GM21367 (cell line): ENCODE measurements at regions not wholly inside any gene's neighbourhood (a gene's known extent, or its start where the extent isn't known, plus 50 kb on each side); places are given as distances from the start of the nearest gene placed in this dataset.
A peak's percentile ranks its signal among the peaks of the same experiment; 100 is the strongest.

Experiments used
- ATAC-seq: cut with Tn5 transposase; IDR thresholded peaks from one replicate; pipeline ENCODE4 v1.9.1; 2021; ENCODE audit not compliant: unreplicated experiment

- no peak for ATAC-seq
Measured at GRCh38 chr18:8458546-8459215, 150.6 kb upstream of the RAB12 start.

GRCh38 chr18:8460748-8461147, 148.5 kb upstream of the RAB12 start:
- ATAC-seq: no peak

- no peak for ATAC-seq
Measured at GRCh38 chr18:8461544-8461943, 147.7 kb upstream of the RAB12 start.

- no peak for ATAC-seq
Measured at GRCh38 chr18:8462651-8463185, 146.5 kb upstream of the RAB12 start.

GRCh38 chr18:8463791-8464190, 145.4 kb upstream of the RAB12 start:
- ATAC-seq: no peak

- no peak for ATAC-seq
Measured at GRCh38 chr18:8468191-8468590, 141.0 kb upstream of the RAB12 start.

GRCh38 chr18:8468921-8469335, 140.3 kb upstream of the RAB12 start:
- ATAC-seq: no peak

GRCh38 chr18:8469544-8470130, 139.6 kb upstream of the RAB12 start:
- ATAC-seq: no peak

- no peak for ATAC-seq
Measured at GRCh38 chr18:8471372-8471771, 137.9 kb upstream of the RAB12 start.

GRCh38 chr18:8474661-8475060, 134.6 kb upstream of the RAB12 start:
- ATAC-seq: no peak

- ATAC-seq: no peak
Measured at GRCh38 chr18:8477615-8478014, 131.6 kb upstream of the RAB12 start.

GRCh38 chr18:8478166-8478967, 130.9 kb upstream of the RAB12 start:
- peak; percentile 83 for ATAC-seq

- ATAC-seq: no peak
Measured at GRCh38 chr18:8478968-8479370, 130.3 kb upstream of the RAB12 start.

- ATAC-seq: no peak
Measured at GRCh38 chr18:8479789-8480188, 129.4 kb upstream of the RAB12 start.

GRCh38 chr18:8480506-8481328, 128.5 kb upstream of the RAB12 start:
- no peak for ATAC-seq

- ATAC-seq: no peak
Measured at GRCh38 chr18:8484951-8485350, 124.3 kb upstream of the RAB12 start.

- ATAC-seq: no peak
Measured at GRCh38 chr18:8489761-8490160, 119.5 kb upstream of the RAB12 start.

GRCh38 chr18:8491516-8491915, 117.7 kb upstream of the RAB12 start:
- no peak for ATAC-seq

- ATAC-seq: no peak
Measured at GRCh38 chr18:8493141-8493540, 116.1 kb upstream of the RAB12 start.

GRCh38 chr18:8496186-8496585, 113.1 kb upstream of the RAB12 start:
- no peak for ATAC-seq

- no peak for ATAC-seq
Measured at GRCh38 chr18:8498905-8499304, 110.3 kb upstream of the RAB12 start.
